GM23338 (cell line): ENCODE measurements at regions not wholly inside any gene's neighbourhood (a gene's known extent, or its start where the extent isn't known, plus 50 kb on each side); places are given as distances from the start of the nearest gene placed in this dataset.

Experiments used
- ATAC-seq: fragments of 200-7000 bp; cut with Tn5 transposase; 3 replicates; pipeline ENCODE4 v1.9.1; 2020
- DNase-seq: peaks from one replicate; pipeline ENCODE4 v3.0.0-alpha.2; 2015; ENCODE audit warnings: low spot score
- H2AFZ ChIP-seq: fragments of 200-600 bp; sonication (generic); 2 replicates; pipeline ENCODE4 v1.8.0; 2016; ENCODE audit warnings: antibody characterized with exemption, mild to moderate bottlenecking, moderate library complexity
- H3F3A ChIP-seq: fragments of 200-600 bp; sonication (generic); replicated peaks from 2 replicates; pipeline ENCODE4 v1.8.0; 2017; ENCODE audit warnings: antibody characterized with exemption, mixed run types, low read depth
- H3K27ac ChIP-seq: fragments of 200-600 bp; sonication (generic); 2 replicates; pipeline ENCODE4 v1.6.1; 2016; ENCODE audit warnings: low read depth
- H3K27me3 ChIP-seq: fragments of 200-600 bp; sonication (generic); 2 replicates; pipeline ENCODE4 v1.8.0; 2016; ENCODE audit warnings: mild to moderate bottlenecking, mixed run types, moderate library complexity; ENCODE audit not compliant: insufficient read depth
- H3K36me3 ChIP-seq: fragments of 200-600 bp; sonication (generic); 2 replicates; pipeline ENCODE4 v1.8.0; 2016; ENCODE audit warnings: mild to moderate bottlenecking; ENCODE audit not compliant: insufficient read depth
- H3K4me1 ChIP-seq: fragments of 200-600 bp; sonication (generic); 2 replicates; pipeline ENCODE4 v1.8.0; 2016; ENCODE audit warnings: mild to moderate bottlenecking, moderate library complexity; ENCODE audit not compliant: insufficient read depth
- H3K4me2 ChIP-seq: fragments of 200-600 bp; sonication (generic); 2 replicates; pipeline ENCODE4 v1.7.1; 2017; ENCODE audit warnings: mixed run types
- H3K4me3 ChIP-seq: fragments of 200-600 bp; sonication (generic); 2 replicates; pipeline ENCODE4 v1.6.1; 2016; ENCODE audit warnings: mixed run types
- H3K79me2 ChIP-seq: fragments of 200-600 bp; sonication (generic); replicated peaks from 2 replicates; pipeline ENCODE4 v1.8.0; 2017; ENCODE audit warnings: mild to moderate bottlenecking; ENCODE audit not compliant: insufficient read depth
- H3K9me2 ChIP-seq: fragments of 200-600 bp; sonication (generic); 2 replicates; pipeline ENCODE4 v1.8.0; 2017; ENCODE audit not compliant: insufficient read depth
- H4K20me1 ChIP-seq: fragments of 200-600 bp; sonication (generic); replicated peaks from 2 replicates; pipeline ENCODE4 v1.8.0; 2017; ENCODE audit warnings: mild to moderate bottlenecking; ENCODE audit not compliant: insufficient read depth
- H3K27ac Mint-ChIP-seq: 2 replicates; pipeline ENCODE4 v1.8.0; 2020; ENCODE audit warnings: inconsistent platforms, mild to moderate bottlenecking, moderate library complexity, mixed read lengths
- H3K27me3 Mint-ChIP-seq: 3 replicates; pipeline ENCODE4 v1.8.0; 2022; ENCODE audit warnings: low read depth, mild to moderate bottlenecking, moderate library complexity, mixed read lengths, inconsistent platforms; ENCODE audit not compliant: insufficient read depth, poor library complexity
- H3K36me3 Mint-ChIP-seq: 3 replicates; pipeline ENCODE4 v1.8.0; 2021; ENCODE audit warnings: low read depth, mild to moderate bottlenecking, inconsistent platforms, moderate library complexity, mixed read lengths
- H3K4me1 Mint-ChIP-seq: 3 replicates; pipeline ENCODE4 v1.8.0; 2020; ENCODE audit warnings: mild to moderate bottlenecking, inconsistent platforms, mixed read lengths
- H3K4me3 Mint-ChIP-seq: 3 replicates; pipeline ENCODE4 v1.8.0; 2021; ENCODE audit warnings: moderate library complexity, mild to moderate bottlenecking, inconsistent platforms, mixed read lengths
- H3K9me3 Mint-ChIP-seq: 3 replicates; pipeline ENCODE4 v1.8.0; 2020; ENCODE audit warnings: moderate library complexity, mild to moderate bottlenecking, inconsistent platforms, mixed read lengths
- CREB1 ChIP-seq: fragments of 250-450 bp; sonication (Bioruptor Pico); IDR thresholded peaks from 2 replicates; pipeline ENCODE4 v1.5.0; 2020; ENCODE audit warnings: low read depth, mild to moderate bottlenecking, moderate library complexity
- CTCF ChIP-seq, 2 experiments: fragments of 200-600 bp in 1 of 2; sonication (generic) in 1 of 2; conservative IDR thresholded peaks; 2 replicates each; pipeline versions ENCODE4 v1.5.1 to v1.6.1; 2016 to 2017; ENCODE audit warnings: antibody characterized with exemption in 2 of 2, low read depth in 2 of 2, mild to moderate bottlenecking in 2 of 2, moderate library complexity in 1 of 2
- EZH2 ChIP-seq: fragments of 200-600 bp; sonication (generic); IDR thresholded peaks from one replicate; pipeline ENCODE4 v1.8.0; 2017; ENCODE audit warnings: antibody characterized with exemption, mild to moderate bottlenecking, low read depth; ENCODE audit not compliant: unreplicated experiment
- EZH2phosphoT487 ChIP-seq: fragments of 200-600 bp; sonication (generic); IDR thresholded peaks from one replicate; pipeline ENCODE4 v1.8.1; 2018; ENCODE audit warnings: antibody characterized with exemption; ENCODE audit not compliant: unreplicated experiment
- JUNB ChIP-seq: IDR thresholded peaks from one replicate; pipeline ENCODE4 v1.6.1; 2016; ENCODE audit warnings: antibody characterized with exemption; ENCODE audit not compliant: unreplicated experiment
- NANOG ChIP-seq: IDR thresholded peaks from 2 replicates; pipeline ENCODE4 v1.6.1; 2016; ENCODE audit warnings: antibody characterized with exemption, borderline replicate concordance
- POLR2AphosphoS5 ChIP-seq: IDR thresholded peaks from 2 replicates; pipeline ENCODE4 v1.6.1; 2016; ENCODE audit warnings: antibody characterized with exemption, low read depth
- REST ChIP-seq: IDR thresholded peaks from one replicate; pipeline ENCODE4 v1.6.1; 2018; ENCODE audit warnings: antibody characterized with exemption; ENCODE audit not compliant: unreplicated experiment
- STAT1 ChIP-seq: IDR thresholded peaks from one replicate; pipeline ENCODE4 v1.6.1; 2016; ENCODE audit warnings: antibody characterized with exemption; ENCODE audit not compliant: unreplicated experiment
- ZNF114 ChIP-seq: fragments of 250-450 bp; sonication (Bioruptor Pico); IDR thresholded peaks from 2 replicates; pipeline ENCODE4 v1.5.0; 2020; ENCODE audit warnings: mild to moderate bottlenecking, moderate library complexity
- ZNF331 ChIP-seq: fragments of 250-450 bp; sonication (Bioruptor Pico); IDR thresholded peaks from 2 replicates; pipeline ENCODE4 v1.5.0; 2020; ENCODE audit warnings: low read depth, mild to moderate bottlenecking, moderate library complexity
- TF ChIP-seq, protein P1 (sequence below): IDR thresholded peaks from 2 replicates; pipeline ENCODE4 v1.6.1; 2016; ENCODE audit warnings: antibody characterized with exemption
- TF ChIP-seq, protein P2 (sequence below): fragments of 250-450 bp; sonication (Bioruptor Pico); IDR thresholded peaks from 2 replicates; pipeline ENCODE4 v1.5.0; 2020; ENCODE audit warnings: mild to moderate bottlenecking, moderate library complexity

DNA sequence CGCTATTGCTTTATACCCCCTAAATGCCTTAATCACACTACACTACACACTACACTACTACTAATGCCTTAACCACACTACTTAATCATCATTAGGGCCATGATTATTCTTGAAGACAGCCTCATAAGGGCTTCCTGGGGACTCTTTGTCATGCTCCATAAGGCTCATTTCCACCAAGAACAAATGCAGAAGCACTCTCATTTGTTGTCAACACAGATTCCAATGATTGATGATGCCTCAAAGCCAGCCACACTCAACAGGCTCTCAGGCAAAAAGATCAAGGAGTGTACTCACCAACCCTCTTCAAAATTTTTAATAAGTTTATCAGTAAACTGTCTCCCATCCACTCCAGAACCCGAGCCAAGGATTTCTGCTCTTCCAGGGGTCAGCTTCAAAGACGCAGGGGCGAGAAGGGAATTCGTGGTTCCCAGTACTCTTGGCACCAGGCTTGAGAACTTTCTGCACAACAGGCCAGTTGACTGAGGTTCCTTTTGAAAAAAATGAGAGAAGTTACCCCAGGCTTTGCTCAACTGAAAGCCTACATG lies 204.7 kb upstream of the GUCY1A2 start:
- no peaks in the 10 kb centered on the region for H3K27me3 Mint-ChIP-seq
- Histone ChIP-seq H2AFZ (no peak overlapping the region), H3K36me3 (no peaks in the 10 kb centered on the region), H3K4me3 (no peak overlapping the region), H3K27me3 (no peaks in the 10 kb centered on the region), H3K27ac (no peak overlapping the region), H3K4me2 (no peak overlapping the region), H3K9me2 (0 out of 2 replicates have a peak, but pooled peaks cover 10% of the 10 kb centered on the region), H3K4me1 (no peaks in the 10 kb centered on the region; the same call in 1 of the 2 replicates), H3K79me2 (no peaks in the 10 kb centered on the region), H3F3A (no peaks in the 10 kb centered on the region), H4K20me1 (no peaks in the 10 kb centered on the region)
- no peaks in the 10 kb centered on the region for H3K9me3 Mint-ChIP-seq
- no peaks in the 10 kb centered on the region for H3K36me3 Mint-ChIP-seq
- no peak for ATAC-seq
- H3K4me3 Mint-ChIP-seq: no peak overlapping the region
- no peak overlapping the region for H3K27ac Mint-ChIP-seq
- no peak for TF ChIP-seq EZH2
- TF ChIP-seq NANOG: no peak
- TF ChIP-seq JUNB: no peak
- no peak for TF ChIP-seq POLR2AphosphoS5
- no peak for TF ChIP-seq CTCF (conservative IDR thresholded peaks at IDR 0.05; ENCODE audit: low read depth in 2 of 2)
- no peak for TF ChIP-seq CREB1
- TF ChIP-seq REST: no peak
- TF ChIP-seq EZH2phosphoT487: no peak
- TF ChIP-seq ZNF114: no peak
- no peak for TF ChIP-seq STAT1
- no peak for TF ChIP-seq ZNF331 (CRISPR knock-in tag)
- TF ChIP-seq, protein P1, sequence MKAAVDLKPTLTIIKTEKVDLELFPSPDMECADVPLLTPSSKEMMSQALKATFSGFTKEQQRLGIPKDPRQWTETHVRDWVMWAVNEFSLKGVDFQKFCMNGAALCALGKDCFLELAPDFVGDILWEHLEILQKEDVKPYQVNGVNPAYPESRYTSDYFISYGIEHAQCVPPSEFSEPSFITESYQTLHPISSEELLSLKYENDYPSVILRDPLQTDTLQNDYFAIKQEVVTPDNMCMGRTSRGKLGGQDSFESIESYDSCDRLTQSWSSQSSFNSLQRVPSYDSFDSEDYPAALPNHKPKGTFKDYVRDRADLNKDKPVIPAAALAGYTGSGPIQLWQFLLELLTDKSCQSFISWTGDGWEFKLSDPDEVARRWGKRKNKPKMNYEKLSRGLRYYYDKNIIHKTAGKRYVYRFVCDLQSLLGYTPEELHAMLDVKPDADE: no peak
- TF ChIP-seq, protein P2, sequence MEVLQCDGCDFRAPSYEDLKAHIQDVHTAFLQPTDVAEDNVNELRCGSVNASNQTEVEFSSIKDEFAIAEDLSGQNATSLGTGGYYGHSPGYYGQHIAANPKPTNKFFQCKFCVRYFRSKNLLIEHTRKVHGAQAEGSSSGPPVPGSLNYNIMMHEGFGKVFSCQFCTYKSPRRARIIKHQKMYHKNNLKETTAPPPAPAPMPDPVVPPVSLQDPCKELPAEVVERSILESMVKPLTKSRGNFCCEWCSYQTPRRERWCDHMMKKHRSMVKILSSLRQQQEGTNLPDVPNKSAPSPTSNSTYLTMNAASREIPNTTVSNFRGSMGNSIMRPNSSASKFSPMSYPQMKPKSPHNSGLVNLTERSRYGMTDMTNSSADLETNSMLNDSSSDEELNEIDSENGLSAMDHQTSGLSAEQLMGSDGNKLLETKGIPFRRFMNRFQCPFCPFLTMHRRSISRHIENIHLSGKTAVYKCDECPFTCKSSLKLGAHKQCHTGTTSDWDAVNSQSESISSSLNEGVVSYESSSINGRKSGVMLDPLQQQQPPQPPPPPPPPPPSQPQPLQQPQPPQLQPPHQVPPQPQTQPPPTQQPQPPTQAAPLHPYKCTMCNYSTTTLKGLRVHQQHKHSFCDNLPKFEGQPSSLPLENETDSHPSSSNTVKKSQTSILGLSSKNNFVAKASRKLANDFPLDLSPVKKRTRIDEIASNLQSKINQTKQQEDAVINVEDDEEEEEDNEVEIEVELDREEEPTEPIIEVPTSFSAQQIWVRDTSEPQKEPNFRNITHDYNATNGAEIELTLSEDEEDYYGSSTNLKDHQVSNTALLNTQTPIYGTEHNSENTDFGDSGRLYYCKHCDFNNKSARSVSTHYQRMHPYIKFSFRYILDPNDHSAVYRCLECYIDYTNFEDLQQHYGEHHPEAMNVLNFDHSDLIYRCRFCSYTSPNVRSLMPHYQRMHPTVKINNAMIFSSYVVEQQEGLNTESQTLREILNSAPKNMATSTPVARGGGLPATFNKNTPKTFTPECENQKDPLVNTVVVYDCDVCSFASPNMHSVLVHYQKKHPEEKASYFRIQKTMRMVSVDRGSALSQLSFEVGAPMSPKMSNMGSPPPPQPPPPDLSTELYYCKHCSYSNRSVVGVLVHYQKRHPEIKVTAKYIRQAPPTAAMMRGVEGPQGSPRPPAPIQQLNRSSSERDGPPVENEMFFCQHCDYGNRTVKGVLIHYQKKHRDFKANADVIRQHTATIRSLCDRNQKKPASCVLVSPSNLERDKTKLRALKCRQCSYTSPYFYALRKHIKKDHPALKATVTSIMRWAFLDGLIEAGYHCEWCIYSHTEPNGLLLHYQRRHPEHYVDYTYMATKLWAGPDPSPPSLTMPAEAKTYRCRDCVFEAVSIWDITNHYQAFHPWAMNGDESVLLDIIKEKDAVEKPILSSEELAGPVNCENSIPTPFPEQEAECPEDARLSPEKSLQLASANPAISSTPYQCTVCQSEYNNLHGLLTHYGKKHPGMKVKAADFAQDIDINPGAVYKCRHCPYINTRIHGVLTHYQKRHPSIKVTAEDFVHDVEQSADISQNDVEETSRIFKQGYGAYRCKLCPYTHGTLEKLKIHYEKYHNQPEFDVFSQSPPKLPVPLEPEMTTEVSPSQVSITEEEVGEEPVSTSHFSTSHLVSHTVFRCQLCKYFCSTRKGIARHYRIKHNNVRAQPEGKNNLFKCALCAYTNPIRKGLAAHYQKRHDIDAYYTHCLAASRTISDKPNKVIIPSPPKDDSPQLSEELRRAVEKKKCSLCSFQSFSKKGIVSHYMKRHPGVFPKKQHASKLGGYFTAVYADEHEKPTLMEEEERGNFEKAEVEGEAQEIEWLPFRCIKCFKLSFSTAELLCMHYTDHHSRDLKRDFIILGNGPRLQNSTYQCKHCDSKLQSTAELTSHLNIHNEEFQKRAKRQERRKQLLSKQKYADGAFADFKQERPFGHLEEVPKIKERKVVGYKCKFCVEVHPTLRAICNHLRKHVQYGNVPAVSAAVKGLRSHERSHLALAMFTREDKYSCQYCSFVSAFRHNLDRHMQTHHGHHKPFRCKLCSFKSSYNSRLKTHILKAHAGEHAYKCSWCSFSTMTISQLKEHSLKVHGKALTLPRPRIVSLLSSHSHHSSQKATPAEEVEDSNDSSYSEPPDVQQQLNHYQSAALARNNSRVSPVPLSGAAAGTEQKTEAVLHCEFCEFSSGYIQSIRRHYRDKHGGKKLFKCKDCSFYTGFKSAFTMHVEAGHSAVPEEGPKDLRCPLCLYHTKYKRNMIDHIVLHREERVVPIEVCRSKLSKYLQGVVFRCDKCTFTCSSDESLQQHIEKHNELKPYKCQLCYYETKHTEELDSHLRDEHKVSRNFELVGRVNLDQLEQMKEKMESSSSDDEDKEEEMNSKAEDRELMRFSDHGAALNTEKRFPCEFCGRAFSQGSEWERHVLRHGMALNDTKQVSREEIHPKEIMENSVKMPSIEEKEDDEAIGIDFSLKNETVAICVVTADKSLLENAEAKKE (CRISPR knock-in tag): no peak
- DNase-seq: no peak
- H3K4me1 Mint-ChIP-seq: peaks cover 2% of the 10 kb centered on the region; the same call in 1 of the 3 replicates
